GM18858 (cell line): ENCODE measurements at regions not wholly inside any gene's neighbourhood (a gene's known extent, or its start where the extent isn't known, plus 50 kb on each side); places are given as distances from the start of the nearest gene placed in this dataset.

Experiments
- ATAC-seq: cut with Tn5 transposase; IDR thresholded peaks from one replicate; pipeline ENCODE4 v1.9.1; 2021; ENCODE audit not compliant: unreplicated experiment

GRCh38 chr20:48164566-48165400, 379.5 kb upstream of the SULF2 start:
- ATAC-seq = no peak

GRCh38 chr20:48164034-48164433, 378.8 kb upstream of the SULF2 start:
- no peak for ATAC-seq

GRCh38 chr20:48163505-48163904, 378.2 kb upstream of the SULF2 start:
- no peak for ATAC-seq

GRCh38 chr20:48162621-48163020, 377.3 kb upstream of the SULF2 start:
- no peak for ATAC-seq

GRCh38 chr20:48159145-48160008, 374.1 kb upstream of the SULF2 start:
- no peak for ATAC-seq

GRCh38 chr20:48158014-48158413, 372.7 kb upstream of the SULF2 start:
- ATAC-seq = no peak

- no peak for ATAC-seq
Measured at GRCh38 chr20:48156951-48157700, 371.8 kb upstream of the SULF2 start.

- no peak for ATAC-seq
Measured at GRCh38 chr20:48156521-48156920, 371.2 kb upstream of the SULF2 start.

- no peak for ATAC-seq
Measured at GRCh38 chr20:48155268-48155667, 370.0 kb upstream of the SULF2 start.

- no peak for ATAC-seq
Measured at GRCh38 chr20:48154040-48154765, 368.9 kb upstream of the SULF2 start.

GRCh38 chr20:48153523-48153922, 368.2 kb upstream of the SULF2 start:
- no peak for ATAC-seq

- no peak for ATAC-seq
Measured at GRCh38 chr20:48153103-48153502, 367.8 kb upstream of the SULF2 start.

- ATAC-seq = no peak
Measured at GRCh38 chr20:48150568-48150967, 365.3 kb upstream of the SULF2 start.

- ATAC-seq = no peak
Measured at GRCh38 chr20:48149902-48150301, 364.6 kb upstream of the SULF2 start.

GRCh38 chr20:48148916-48149672, 363.8 kb upstream of the SULF2 start:
- ATAC-seq = no peak

GRCh38 chr20:48148020-48148419, 362.7 kb upstream of the SULF2 start:
- ATAC-seq = no peak

- no peak for ATAC-seq
Measured at GRCh38 chr20:48147311-48147710, 362.0 kb upstream of the SULF2 start.

- no peak for ATAC-seq
Measured at GRCh38 chr20:48146877-48147276, 361.6 kb upstream of the SULF2 start.

- ATAC-seq = no peak
Measured at GRCh38 chr20:48146308-48146707, 361.0 kb upstream of the SULF2 start.
